T-helper 17 cell (primary cell): ENCODE measurements at regions not wholly inside any gene's neighbourhood (a gene's known extent, or its start where the extent isn't known, plus 50 kb on each side); places are given as distances from the start of the nearest gene placed in this dataset.
"Not testable (repeated sequence)": the region's sequence is repeated elsewhere in the genome, so short reads cannot be mapped to it uniquely, and the experiment has no call there.

Experiments used
- ATAC-seq: fragments of 150-1000 bp; cut with Tn5 transposase; 2 replicates; pipeline ENCODE4 v1.10.0; 2021; ENCODE audit warnings: mild to moderate bottlenecking, moderate library complexity
- DNase-seq, 3 donors: peaks; one replicate each; pipeline versions ENCODE4 v3.0.0 to v3.0.0-alpha.2; 2020 to 2021
- H3K9me3 ChIP-seq: one replicate; pipeline ENCODE4 v1.7.0; 2013; ENCODE audit warnings: low read length, mild to moderate bottlenecking; ENCODE audit not compliant: control insufficient read depth, poor library complexity, severe bottlenecking
- H3K27ac Mint-ChIP-seq: one replicate; pipeline ENCODE4 v1.8.0; 2022; ENCODE audit warnings: mild to moderate bottlenecking, moderate library complexity, mixed read lengths
- H3K27me3 Mint-ChIP-seq: one replicate; pipeline ENCODE4 v1.8.0; 2022; ENCODE audit warnings: mixed read lengths
- H3K36me3 Mint-ChIP-seq: one replicate; pipeline ENCODE4 v1.8.0; 2022; ENCODE audit warnings: low read depth, mixed read lengths
- H3K4me1 Mint-ChIP-seq: one replicate; pipeline ENCODE4 v1.8.0; 2022; ENCODE audit warnings: mild to moderate bottlenecking, mixed read lengths
- H3K4me3 Mint-ChIP-seq: one replicate; pipeline ENCODE4 v1.8.0; 2022; ENCODE audit warnings: mild to moderate bottlenecking, moderate library complexity, mixed read lengths

DNA sequence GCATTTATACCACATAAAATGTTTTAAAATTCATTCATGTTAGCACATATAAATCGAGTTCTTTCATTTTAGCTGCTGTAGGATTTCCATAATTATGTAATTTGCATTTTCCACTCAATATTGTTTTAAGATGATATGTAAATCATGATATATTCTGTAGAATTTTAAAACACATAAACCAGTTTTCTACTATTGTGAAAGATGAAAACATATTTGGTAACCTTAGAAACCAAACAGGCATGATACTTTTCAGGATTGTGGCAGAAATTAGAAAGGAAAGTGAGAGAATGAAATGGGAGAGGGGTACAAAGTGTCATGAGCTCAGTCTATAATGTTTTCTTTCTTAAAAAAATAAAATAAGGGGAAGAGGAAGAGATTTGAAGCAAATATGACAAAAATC, 269.3 kb downstream of the PPP1R3A start:
- H3K36me3 Mint-ChIP-seq = no peaks in the 10 kb centered on the region
- H3K4me1 Mint-ChIP-seq = no peaks in the 10 kb centered on the region
- ATAC-seq (no peak), DNase-seq (no peak)
- no peak overlapping the region for H3K27ac Mint-ChIP-seq
- no peak overlapping the region for H3K4me3 Mint-ChIP-seq
- no peaks in the 10 kb centered on the region for H3K27me3 Mint-ChIP-seq
- H3K9me3 ChIP-seq = no peaks in the 10 kb centered on the region

DNA sequence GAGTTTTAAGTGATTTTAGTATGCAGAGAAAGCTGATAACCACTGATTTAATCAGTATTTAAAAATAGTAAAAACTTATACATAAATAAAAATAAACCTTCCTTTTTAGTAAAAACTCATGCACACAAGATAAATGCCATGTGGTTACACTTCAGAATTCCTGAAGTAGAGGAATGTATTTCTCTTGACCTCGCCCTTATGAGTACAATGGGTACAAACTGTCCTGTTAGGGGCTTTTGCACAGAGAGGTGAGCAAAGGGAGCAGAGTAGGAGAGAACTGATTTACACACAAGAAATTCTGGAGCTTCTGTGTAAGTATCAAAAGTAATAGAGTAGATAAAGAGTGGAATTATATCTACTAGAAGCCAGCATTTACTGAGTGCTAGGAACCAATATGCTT, 279.6 kb downstream of the PPP1R3A start:
- H3K4me3 Mint-ChIP-seq = no peak overlapping the region
- H3K4me1 Mint-ChIP-seq = no peaks in the 10 kb centered on the region
- H3K27me3 Mint-ChIP-seq = no peaks in the 10 kb centered on the region
- ATAC-seq = no peak
- no peak for DNase-seq
- H3K36me3 Mint-ChIP-seq = no peaks in the 10 kb centered on the region
- H3K9me3 ChIP-seq = no peaks in the 10 kb centered on the region
- no peak overlapping the region for H3K27ac Mint-ChIP-seq

DNA sequence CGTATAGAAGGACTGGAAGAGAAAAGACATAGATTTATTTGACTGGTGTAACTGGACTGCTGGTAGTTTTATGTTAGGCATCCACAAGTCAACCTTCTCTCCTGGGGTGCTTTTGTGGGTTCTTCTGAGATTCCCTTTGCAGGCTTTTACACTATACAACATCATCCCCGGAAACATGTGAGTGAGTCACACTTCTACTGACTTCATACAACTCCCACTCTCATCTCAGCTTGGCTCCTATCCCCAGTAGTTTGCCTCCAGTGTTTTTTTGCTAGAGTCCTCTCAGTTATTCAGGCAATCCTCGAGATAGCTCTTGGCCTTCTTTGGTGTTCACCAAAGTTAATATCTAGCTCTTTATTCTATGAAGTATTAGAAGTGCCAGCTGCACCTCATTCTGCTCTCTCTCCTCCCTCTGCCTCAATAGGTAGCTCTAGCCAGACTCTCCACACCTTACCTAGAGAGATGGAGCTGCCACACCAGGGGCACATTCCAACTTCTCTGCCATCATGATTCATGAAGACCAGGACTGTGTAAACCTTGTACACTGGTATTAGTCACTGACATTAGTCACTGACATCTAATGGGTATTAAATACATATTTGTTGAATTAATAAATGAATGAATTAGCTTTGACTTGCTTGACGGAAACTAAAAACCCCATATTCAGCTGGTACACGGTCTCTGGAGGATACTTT, 281.9 kb downstream of the PPP1R3A start:
- Mint-ChIP-seq H3K27me3 (no peaks in the 10 kb centered on the region), H3K4me3 (no peak overlapping the region), H3K36me3 (no peaks in the 10 kb centered on the region), H3K4me1 (no peaks in the 10 kb centered on the region), H3K27ac (no peak overlapping the region)
- H3K9me3 ChIP-seq = no peaks in the 10 kb centered on the region
- DNase-seq = no peak
- ATAC-seq = no peak

DNA sequence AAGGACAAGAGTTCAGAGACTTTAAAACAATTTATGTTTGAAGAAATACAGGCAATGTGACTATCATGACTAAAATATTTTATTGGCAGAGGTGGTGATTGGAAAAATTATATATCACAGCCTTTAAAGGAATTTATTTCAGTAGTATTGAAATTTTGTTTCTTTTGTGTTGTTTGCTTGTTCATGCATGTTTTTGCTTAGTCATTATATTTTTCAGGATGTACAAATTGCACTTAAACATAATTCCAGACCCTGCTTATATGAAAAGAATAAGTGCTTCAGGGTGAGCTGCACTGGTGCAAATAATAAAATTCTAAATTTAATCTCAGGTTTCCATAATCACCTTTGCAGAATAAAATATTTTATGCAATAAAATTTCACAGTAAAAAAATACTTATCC, 283.3 kb downstream of the PPP1R3A start:
- Mint-ChIP-seq H3K4me3 (no peak overlapping the region), H3K27me3 (no peaks in the 10 kb centered on the region), H3K4me1 (no peaks in the 10 kb centered on the region), H3K27ac (no peak overlapping the region), H3K36me3 (no peaks in the 10 kb centered on the region)
- ATAC-seq (no peak), DNase-seq (no peak)
- H3K9me3 ChIP-seq = no peaks in the 10 kb centered on the region

DNA sequence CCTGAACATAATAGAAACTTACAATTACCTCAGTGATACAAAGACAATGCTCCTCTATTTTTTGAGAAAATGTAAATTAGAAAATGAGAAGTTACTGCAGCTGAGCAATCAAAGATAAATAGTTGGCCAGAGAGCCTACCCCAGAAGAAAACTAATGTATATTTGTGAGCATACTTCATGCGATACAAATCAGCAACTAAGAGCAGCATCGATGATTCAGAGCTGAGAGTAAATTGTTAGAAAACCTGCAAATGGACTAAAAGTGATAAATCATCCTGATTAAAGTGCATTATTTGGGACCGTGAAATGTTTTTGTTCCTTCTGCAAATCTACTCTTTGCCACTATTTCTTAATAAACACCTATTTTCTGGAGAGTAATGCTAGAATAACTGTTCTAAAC, 285.7 kb downstream of the PPP1R3A start:
- H3K36me3 Mint-ChIP-seq = no peaks in the 10 kb centered on the region
- DNase-seq (no peak), ATAC-seq (no peak)
- no peaks in the 10 kb centered on the region for H3K9me3 ChIP-seq
- no peak overlapping the region for H3K27ac Mint-ChIP-seq
- H3K4me1 Mint-ChIP-seq = no peaks in the 10 kb centered on the region
- no peak overlapping the region for H3K4me3 Mint-ChIP-seq
- no peaks in the 10 kb centered on the region for H3K27me3 Mint-ChIP-seq

DNA sequence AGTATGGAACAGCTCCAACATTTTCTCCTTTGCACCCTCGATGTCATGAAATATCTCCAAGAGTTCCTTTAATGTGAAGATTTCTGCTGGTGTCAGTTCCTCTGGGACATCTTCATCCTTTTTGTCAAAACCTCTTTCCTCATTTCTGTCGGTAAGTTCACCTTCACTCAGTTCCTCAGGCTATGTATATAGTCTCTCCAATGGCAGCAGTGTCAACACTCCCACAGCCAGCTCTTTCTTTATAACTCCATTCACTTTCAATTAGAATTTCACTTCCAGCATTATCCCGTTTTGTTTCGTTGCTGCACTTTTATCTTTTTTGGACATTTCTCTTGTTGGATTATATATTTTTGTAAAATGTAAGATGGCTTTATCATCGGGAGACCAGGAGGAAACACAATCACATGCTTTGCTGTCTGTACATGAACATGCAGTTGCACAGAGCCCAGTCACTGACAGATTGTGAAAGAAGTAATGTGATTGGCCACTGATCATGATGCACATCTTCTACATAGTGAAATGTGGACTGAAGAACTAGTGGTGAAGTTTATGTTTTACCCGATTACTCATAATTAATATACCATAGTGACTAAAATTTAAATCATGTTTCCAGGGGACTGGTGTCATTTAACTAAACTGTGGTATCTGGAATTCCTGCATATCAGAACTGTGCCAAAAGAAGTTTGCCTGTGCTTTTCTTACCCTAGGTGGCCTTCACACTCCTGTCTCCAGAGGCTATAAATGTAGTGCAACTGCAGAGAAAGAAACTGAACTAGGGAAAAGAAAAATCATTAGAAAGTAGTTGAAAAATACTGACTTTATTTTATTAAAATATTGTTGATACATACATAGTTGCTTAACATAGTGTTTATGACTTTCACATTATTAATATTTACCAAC, 289.6 kb downstream of the PPP1R3A start:
- DNase-seq (no peak), ATAC-seq (no peak)
- H3K9me3 ChIP-seq = no peaks in the 10 kb centered on the region
- Mint-ChIP-seq H3K36me3 (no peaks in the 10 kb centered on the region), H3K27ac (no peak overlapping the region), H3K4me3 (no peak overlapping the region), H3K27me3 (no peaks in the 10 kb centered on the region), H3K4me1 (no peaks in the 10 kb centered on the region)

DNA sequence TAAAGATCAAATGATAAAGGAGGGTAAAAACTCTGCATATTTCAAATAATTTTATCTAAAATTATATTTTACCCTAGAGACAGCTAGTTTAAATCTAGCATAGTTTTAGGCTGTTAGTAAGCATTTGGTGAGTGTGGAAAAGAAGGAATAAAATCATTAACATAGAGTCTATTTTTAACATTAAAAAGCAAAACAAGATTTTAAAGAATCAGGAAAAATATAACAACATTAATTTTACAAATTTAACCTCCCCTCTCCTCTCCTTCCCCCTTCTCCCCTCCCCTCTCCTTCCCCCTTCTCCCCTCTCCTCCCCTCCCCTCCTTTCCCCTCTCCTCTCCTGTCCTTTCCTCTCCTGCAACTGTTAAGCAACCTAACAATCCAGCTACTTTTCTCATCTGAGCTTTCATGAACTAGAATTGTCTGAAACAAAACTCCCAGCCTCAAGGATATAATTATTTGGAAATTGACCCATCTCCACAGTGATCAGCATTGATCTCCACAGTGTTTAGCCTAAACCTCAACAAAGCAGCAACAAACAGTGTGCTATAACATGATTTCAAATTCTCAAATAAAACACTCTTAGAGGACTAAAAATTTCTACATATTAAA, 293.2 kb downstream of the PPP1R3A start:
- H3K9me3 ChIP-seq = no peaks in the 10 kb centered on the region
- Mint-ChIP-seq H3K4me3 (no peak overlapping the region), H3K4me1 (no peaks in the 10 kb centered on the region), H3K36me3 (no peaks in the 10 kb centered on the region), H3K27me3 (no peaks in the 10 kb centered on the region), H3K27ac (no peak overlapping the region)
- ATAC-seq (no peak), DNase-seq (no peak)

DNA sequence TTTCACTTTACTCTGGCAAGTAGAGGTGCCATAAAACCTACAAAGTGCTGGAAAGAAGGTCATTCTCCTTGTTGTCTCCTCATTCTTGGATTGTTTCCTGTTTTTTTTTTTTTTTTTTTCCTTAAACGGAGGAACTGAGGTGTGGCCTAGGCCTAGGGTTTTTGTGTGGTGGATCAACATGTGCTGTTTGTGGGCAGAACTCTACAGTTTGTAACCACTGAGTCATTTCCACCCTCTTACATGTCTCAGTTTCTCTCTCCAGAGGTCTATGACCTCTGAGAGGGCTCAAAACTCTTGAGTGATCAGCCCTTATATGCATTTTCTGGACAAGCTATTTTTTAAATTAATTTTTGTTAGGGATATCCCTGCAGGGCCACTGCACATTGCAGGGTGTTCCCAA, 296.0 kb downstream of the PPP1R3A start:
- no peak for DNase-seq
- H3K27ac Mint-ChIP-seq = no peak overlapping the region
- no peak for ATAC-seq
- H3K4me3 Mint-ChIP-seq = no peak overlapping the region
- H3K4me1 Mint-ChIP-seq = no peaks in the 10 kb centered on the region
- no peaks in the 10 kb centered on the region for H3K9me3 ChIP-seq
- H3K36me3 Mint-ChIP-seq = no peaks in the 10 kb centered on the region
- no peaks in the 10 kb centered on the region for H3K27me3 Mint-ChIP-seq

DNA sequence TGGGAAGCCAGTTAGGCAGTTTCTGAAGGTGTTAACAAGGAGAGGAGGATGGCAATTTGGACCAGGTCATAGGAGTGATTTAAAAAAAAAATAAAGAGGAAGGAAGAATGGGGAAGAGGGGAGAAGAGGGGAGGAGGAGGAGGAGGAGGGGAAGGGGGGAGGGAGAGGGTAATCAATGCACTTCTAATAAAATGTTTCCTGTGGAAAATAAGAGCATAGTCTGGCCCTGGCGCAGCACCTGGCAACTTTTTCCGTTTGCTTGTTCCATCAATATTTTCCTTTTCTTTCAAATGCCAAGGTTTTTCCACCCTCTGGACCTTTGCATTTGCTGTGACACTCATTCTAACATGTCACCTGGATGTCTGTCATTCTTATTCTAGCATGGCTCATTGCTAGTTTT, 308.2 kb downstream of the PPP1R3A start:
- DNase-seq (no peak), ATAC-seq (no peak)
- Mint-ChIP-seq H3K36me3 (no peaks in the 10 kb centered on the region), H3K4me1 (no peaks in the 10 kb centered on the region), H3K27ac (no peak overlapping the region), H3K27me3 (no peaks in the 10 kb centered on the region), H3K4me3 (no peak overlapping the region)
- H3K9me3 ChIP-seq = no peaks in the 10 kb centered on the region

DNA sequence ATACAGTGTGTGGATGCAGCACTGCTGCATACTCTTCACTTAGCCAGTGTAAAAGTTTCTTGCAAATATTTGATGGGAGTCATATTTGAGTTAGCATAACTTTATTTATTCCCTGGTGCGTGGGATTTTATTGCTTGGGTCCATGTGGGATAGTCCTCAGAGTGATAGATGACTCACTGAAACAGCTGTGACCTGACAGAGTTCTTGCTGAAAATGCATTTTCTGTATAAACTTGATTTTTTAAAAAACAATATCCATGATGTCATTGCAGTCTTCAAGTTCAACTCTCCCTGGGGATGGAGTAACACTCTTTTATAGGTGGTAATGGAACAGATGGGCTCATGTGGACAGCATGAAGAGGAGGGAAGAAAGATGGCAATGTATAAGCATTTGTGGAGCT, 310.0 kb downstream of the PPP1R3A start:
- H3K9me3 ChIP-seq = no peaks in the 10 kb centered on the region
- no peak overlapping the region for H3K27ac Mint-ChIP-seq
- H3K27me3 Mint-ChIP-seq = no peaks in the 10 kb centered on the region
- H3K4me3 Mint-ChIP-seq = no peak overlapping the region
- no peaks in the 10 kb centered on the region for H3K36me3 Mint-ChIP-seq
- no peak for DNase-seq
- ATAC-seq = no peak
- no peaks in the 10 kb centered on the region for H3K4me1 Mint-ChIP-seq

DNA sequence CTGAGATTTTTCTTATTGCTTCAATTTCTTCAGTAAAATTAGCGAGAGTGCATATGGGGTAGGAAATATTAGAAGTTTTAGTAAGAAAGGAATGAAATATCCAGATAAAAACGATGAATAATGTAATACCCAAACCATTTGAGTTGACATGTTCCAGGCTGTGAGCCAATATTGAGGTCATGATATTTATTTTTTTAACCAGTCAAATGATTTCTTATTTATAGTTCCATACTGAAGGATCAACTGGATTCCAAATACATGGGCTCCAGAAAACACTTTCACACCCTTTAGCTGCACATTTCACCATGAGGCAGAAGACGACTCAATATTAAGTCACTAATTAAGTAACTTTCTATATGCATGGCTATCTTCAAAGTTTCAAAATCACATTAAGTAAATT, 312.5 kb downstream of the PPP1R3A start:
- H3K4me3 Mint-ChIP-seq = no peak overlapping the region
- no peaks in the 10 kb centered on the region for H3K4me1 Mint-ChIP-seq
- H3K27me3 Mint-ChIP-seq = no peaks in the 10 kb centered on the region
- ATAC-seq (no peak), DNase-seq (no peak)
- H3K9me3 ChIP-seq = no peaks in the 10 kb centered on the region
- no peaks in the 10 kb centered on the region for H3K36me3 Mint-ChIP-seq
- no peak overlapping the region for H3K27ac Mint-ChIP-seq

DNA sequence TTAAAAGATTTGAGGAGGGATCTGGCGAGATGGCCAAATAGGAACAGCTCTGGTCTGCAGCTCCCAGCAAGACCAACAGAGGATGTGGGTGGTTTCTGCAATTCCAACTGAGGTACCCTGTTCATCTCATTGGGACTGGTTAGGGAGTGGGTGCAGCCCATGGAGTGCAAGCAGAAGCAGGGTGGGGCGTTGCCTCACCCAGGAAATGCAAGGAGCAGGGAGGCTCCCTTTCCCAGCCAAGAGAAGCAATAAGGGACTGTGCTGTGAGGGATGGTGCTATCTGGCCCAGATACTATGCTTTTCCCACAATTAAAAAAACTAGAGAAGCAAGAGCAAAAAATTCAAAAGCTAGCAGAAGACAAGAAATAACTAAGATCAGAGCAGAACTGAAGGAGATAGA, 318.4 kb downstream of the PPP1R3A start:
- not testable (repeated sequence) for ATAC-seq, H3K4me1 Mint-ChIP-seq, H3K27ac Mint-ChIP-seq, DNase-seq, H3K27me3 Mint-ChIP-seq, H3K4me3 Mint-ChIP-seq, H3K9me3 ChIP-seq, H3K36me3 Mint-ChIP-seq

DNA sequence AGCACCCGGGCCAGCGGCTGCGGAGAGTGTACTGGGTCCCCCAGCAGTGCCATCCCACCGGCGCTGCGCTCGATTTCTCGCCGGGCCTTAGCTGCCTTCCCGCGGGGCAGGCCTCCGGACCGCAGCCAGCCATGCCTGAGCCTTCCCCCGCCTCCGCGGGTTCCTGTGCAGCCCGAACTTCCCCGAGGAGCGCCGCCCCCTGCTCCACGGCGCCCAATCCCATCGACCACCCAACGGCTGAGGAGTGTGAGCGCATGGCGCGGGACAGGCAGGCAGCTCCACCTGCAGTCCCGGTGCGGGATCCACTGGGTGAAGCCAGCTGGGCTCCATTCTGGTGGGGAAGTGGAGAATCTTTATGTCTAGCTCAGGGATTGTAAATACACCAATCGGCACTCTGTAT, 325.4 kb downstream of the PPP1R3A start:
- not testable (repeated sequence) for H3K36me3 Mint-ChIP-seq, H3K27ac Mint-ChIP-seq, H3K4me3 Mint-ChIP-seq, ATAC-seq, H3K4me1 Mint-ChIP-seq, H3K27me3 Mint-ChIP-seq, DNase-seq, H3K9me3 ChIP-seq
